KOPT-K1 (cell line): ENCODE measurements at regions not wholly inside any gene's neighbourhood (a gene's known extent, or its start where the extent isn't known, plus 50 kb on each side); places are given as distances from the start of the nearest gene placed in this dataset.

Experiments used
- H3K27ac ChIP-seq: fragments of 200-600 bp; sonication (generic); 2 replicates; pipeline ENCODE4 v1.5.1; 2016; ENCODE audit warnings: antibody characterized with exemption, mild to moderate bottlenecking, low read depth, low read length; ENCODE audit not compliant: poor library complexity, severe bottlenecking
- H3K36me3 ChIP-seq: fragments of 200-600 bp; sonication (generic); 2 replicates; pipeline ENCODE4 v1.5.1; 2017; ENCODE audit warnings: antibody characterized with exemption, mild to moderate bottlenecking, low read length, moderate library complexity; ENCODE audit not compliant: insufficient read depth
- H3K9me3 ChIP-seq: fragments of 200-600 bp; sonication (generic); 2 replicates; pipeline ENCODE4 v1.5.1; 2017; ENCODE audit warnings: antibody characterized with exemption, low read length, mild to moderate bottlenecking; ENCODE audit not compliant: insufficient read depth, poor library complexity, severe bottlenecking

- H3K36me3 ChIP-seq = no peaks in the 10 kb centered on the region
- peaks cover 50% of the 10 kb centered on the region for H3K9me3 ChIP-seq
- no peak overlapping the region for H3K27ac ChIP-seq
Measured at GRCh38 chr2:898319-898718, 52.3 kb upstream of the SNTG2 start.

GRCh38 chr2:897091-897490 lies 53.6 kb upstream of the SNTG2 start:
- Histone ChIP-seq H3K27ac (no peak overlapping the region), H3K36me3 (no peaks in the 10 kb centered on the region), H3K9me3 (peaks cover 62% of the 10 kb centered on the region)

GRCh38 chr2:893311-893710 lies 57.3 kb upstream of the SNTG2 start:
- Histone ChIP-seq H3K36me3 (no peaks in the 10 kb centered on the region), H3K9me3 (peaks cover 51% of the 10 kb centered on the region), H3K27ac (peak overlapping the region; percentile 35)

- H3K36me3 ChIP-seq = no peaks in the 10 kb centered on the region
- H3K9me3 ChIP-seq = peaks cover 47% of the 10 kb centered on the region
- peak overlapping the region; percentile 35 for H3K27ac ChIP-seq
Measured at GRCh38 chr2:892892-893291, 57.8 kb upstream of the SNTG2 start.

- peaks cover 42% of the 10 kb centered on the region for H3K9me3 ChIP-seq
Measured at GRCh38 chr2:892401-892800, 58.2 kb upstream of the SNTG2 start.

GRCh38 chr2:891734-892133 lies 58.9 kb upstream of the SNTG2 start:
- Histone ChIP-seq H3K9me3 (peaks cover 35% of the 10 kb centered on the region), H3K27ac (no peak overlapping the region), H3K36me3 (no peaks in the 10 kb centered on the region)

More at GRCh38 chr2:892401-892800, 58.2 kb upstream of the SNTG2 start:
- Histone ChIP-seq H3K36me3 (no peaks in the 10 kb centered on the region), H3K27ac (peak overlapping the region; percentile 35)

- Histone ChIP-seq H3K36me3 (no peaks in the 10 kb centered on the region), H3K9me3 (peaks cover 26% of the 10 kb centered on the region), H3K27ac (no peak overlapping the region)
Measured at GRCh38 chr2:890791-891190, 59.9 kb upstream of the SNTG2 start.

- Histone ChIP-seq H3K36me3 (no peaks in the 10 kb centered on the region), H3K9me3 (peaks cover 22% of the 10 kb centered on the region), H3K27ac (no peak overlapping the region)
Measured at GRCh38 chr2:890214-890613, 60.4 kb upstream of the SNTG2 start.

GRCh38 chr2:888906-889566 lies 61.6 kb upstream of the SNTG2 start:
- Histone ChIP-seq H3K9me3 (peaks cover 19% of the 10 kb centered on the region), H3K27ac (no peak overlapping the region), H3K36me3 (no peaks in the 10 kb centered on the region)

- Histone ChIP-seq H3K27ac (no peak overlapping the region), H3K9me3 (peaks cover 12% of the 10 kb centered on the region), H3K36me3 (no peaks in the 10 kb centered on the region)
Measured at GRCh38 chr2:888211-888801, 62.3 kb upstream of the SNTG2 start.

- Histone ChIP-seq H3K36me3 (no peaks in the 10 kb centered on the region), H3K9me3 (peaks cover 5% of the 10 kb centered on the region), H3K27ac (no peak overlapping the region)
Measured at GRCh38 chr2:887639-888038, 63.0 kb upstream of the SNTG2 start.

GRCh38 chr2:886072-887022 lies 64.3 kb upstream of the SNTG2 start:
- Histone ChIP-seq H3K9me3 (no peaks in the 10 kb centered on the region), H3K36me3 (no peaks in the 10 kb centered on the region), H3K27ac (no peak overlapping the region)

GRCh38 chr2:885230-886071 lies 65.2 kb upstream of the SNTG2 start:
- Histone ChIP-seq H3K27ac (no peak overlapping the region), H3K36me3 (no peaks in the 10 kb centered on the region), H3K9me3 (no peaks in the 10 kb centered on the region)

- Histone ChIP-seq H3K27ac (no peak overlapping the region), H3K9me3 (peaks cover 6% of the 10 kb centered on the region), H3K36me3 (no peaks in the 10 kb centered on the region)
Measured at GRCh38 chr2:883803-884748, 66.6 kb upstream of the SNTG2 start.
